ENCODE measurements at regions not wholly inside any gene's neighbourhood (a gene's known extent, or its start where the extent isn't known, plus 50 kb on each side); places are given as distances from the start of the nearest gene placed in this dataset.

- no peak overlapping the region for H3K27ac ChIP-seq
- no peaks in the 10 kb centered on the region for H3K27me3 ChIP-seq
- whole genome bisulfite sequencing, 2 donors, result 70 to 78% methylated on average over 2 of the region's 2 CpGs
- no peak for TF ChIP-seq EP300 (IDR thresholded peaks at IDR 0.05)
- no peak for TF ChIP-seq POLR2A (IDR thresholded peaks at IDR 0.05)
- TF ChIP-seq CTCF (IDR thresholded peaks at IDR 0.05), result no peak
- no peaks in the 10 kb centered on the region for H3K36me3 ChIP-seq
- no peaks in the 10 kb centered on the region for H3K4me1 ChIP-seq
- DNase-seq (ENCODE audit: low spot score in 2 of 2), result no peak
- no peaks in the 10 kb centered on the region for H3K9me3 ChIP-seq
- no peak overlapping the region for H3K4me3 ChIP-seq
Observed at GRCh38 chr17:13129356-13129755, 111.5 kb upstream of the ELAC2 start.

DNA sequence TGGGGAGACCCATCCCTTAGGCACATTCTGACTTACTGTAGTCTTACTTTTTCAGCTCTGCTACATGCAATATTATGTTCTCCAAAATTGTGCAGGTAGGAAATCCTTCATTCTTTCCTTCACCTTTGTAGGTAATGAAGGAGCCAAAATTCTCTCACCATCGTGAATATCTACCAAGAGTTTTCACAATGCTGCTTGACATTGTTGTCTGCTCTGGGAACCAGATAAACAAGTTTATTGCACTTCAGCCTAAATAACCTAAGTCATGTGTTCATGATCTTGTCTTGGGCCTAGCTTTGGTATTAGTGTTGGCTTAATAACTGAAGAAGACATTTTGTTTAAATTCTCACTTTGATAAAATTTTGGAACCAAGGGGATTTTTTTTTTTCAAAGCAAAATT is 110.8 kb upstream of the ELAC2 start:
- no peak for TF ChIP-seq EP300 (IDR thresholded peaks at IDR 0.05)
- TF ChIP-seq POLR2A (IDR thresholded peaks at IDR 0.05), result no peak
- TF ChIP-seq CTCF (IDR thresholded peaks at IDR 0.05), result no peak
- no peaks in the 10 kb centered on the region for H3K9me3 ChIP-seq
- DNase-seq (ENCODE audit: low spot score in 2 of 2), result no peak
- H3K4me1 ChIP-seq, result no peaks in the 10 kb centered on the region
- no peaks in the 10 kb centered on the region for H3K36me3 ChIP-seq
- WGBS, 2 donors, result 64 to 70% methylated on average over 1 of the region's 1 CpG
- H3K4me3 ChIP-seq, result no peak overlapping the region
- no peak overlapping the region for H3K27ac ChIP-seq
- H3K27me3 ChIP-seq, result no peaks in the 10 kb centered on the region

GRCh38 chr17:13127921-13128602 is 110.2 kb upstream of the ELAC2 start:
- 89 to 92% methylated on average over 8 of the region's 8 CpGs for WGBS, 2 donors
- H3K27ac ChIP-seq, result no peak overlapping the region
- TF ChIP-seq CTCF (IDR thresholded peaks at IDR 0.05) (no peak), EP300 (IDR thresholded peaks at IDR 0.05) (no peak), POLR2A (IDR thresholded peaks at IDR 0.05) (no peak)
- no peaks in the 10 kb centered on the region for H3K36me3 ChIP-seq
- no peaks in the 10 kb centered on the region for H3K27me3 ChIP-seq
- H3K4me1 ChIP-seq, result no peaks in the 10 kb centered on the region
- no peak for DNase-seq (ENCODE audit: low spot score in 2 of 2)
- no peak overlapping the region for H3K4me3 ChIP-seq
- H3K9me3 ChIP-seq, result no peaks in the 10 kb centered on the region

- Histone ChIP-seq H3K27ac (no peak overlapping the region), H3K4me1 (no peaks in the 10 kb centered on the region), H3K27me3 (no peaks in the 10 kb centered on the region), H3K9me3 (no peaks in the 10 kb centered on the region), H3K36me3 (no peaks in the 10 kb centered on the region), H3K4me3 (no peak overlapping the region)
- 83 to 85% methylated on average over 7 of the region's 7 CpGs for WGBS, 2 donors
- TF ChIP-seq CTCF (IDR thresholded peaks at IDR 0.05) (no peak), POLR2A (IDR thresholded peaks at IDR 0.05) (no peak), EP300 (IDR thresholded peaks at IDR 0.05) (no peak)
- DNase-seq (ENCODE audit: low spot score in 2 of 2), result no peak
Observed at GRCh38 chr17:13120864-13121263, 103.0 kb upstream of the ELAC2 start.

DNA sequence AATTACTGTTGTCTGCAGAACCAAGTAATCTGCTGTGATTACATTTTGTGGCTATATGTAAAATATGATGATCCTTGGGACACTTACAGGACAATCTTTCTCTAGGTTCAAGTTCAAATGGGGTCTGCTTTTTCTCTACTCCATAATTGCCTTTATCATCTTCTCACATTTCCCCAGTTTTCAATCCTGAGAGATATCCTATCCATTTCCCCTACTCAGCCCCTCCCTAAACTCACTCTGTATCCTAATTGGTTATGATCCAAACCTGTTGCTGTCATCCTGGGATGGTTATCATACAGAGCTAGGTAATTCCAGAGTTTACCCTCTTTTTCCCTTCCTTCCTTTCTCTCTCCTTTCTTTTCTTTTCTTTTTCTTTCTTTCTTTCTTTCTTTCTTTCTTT is 100.5 kb upstream of the ELAC2 start:
- Histone ChIP-seq H3K4me3 (no peak overlapping the region), H3K9me3 (no peaks in the 10 kb centered on the region), H3K27ac (no peak overlapping the region), H3K4me1 (peaks cover 0 to 8% (median 0%) of the 10 kb centered on the region in 4 donors), H3K27me3 (no peaks in the 10 kb centered on the region), H3K36me3 (no peaks in the 10 kb centered on the region)
- DNase-seq (ENCODE audit: low spot score in 2 of 2), result no peak
- TF ChIP-seq POLR2A (IDR thresholded peaks at IDR 0.05), result no peak
- no peak for TF ChIP-seq EP300 (IDR thresholded peaks at IDR 0.05)
- no peak for TF ChIP-seq CTCF (IDR thresholded peaks at IDR 0.05)

Measured in tibial nerve (tissue), 4 donors.